ENCODE measurements at regions not wholly inside any gene's neighbourhood (a gene's known extent, or its start where the extent isn't known, plus 50 kb on each side); places are given as distances from the start of the nearest gene placed in this dataset.

GRCh38 chr7:155874010-155874409 is 61.7 kb upstream of the SHH start:
- no peak for TF ChIP-seq CTCF (conservative IDR thresholded peaks at IDR 0.05)
- no peak for TF ChIP-seq ZFX (IDR thresholded peaks at IDR 0.05)
- H3K27ac ChIP-seq, result no peak overlapping the region

GRCh38 chr7:155872678-155873369 is 60.6 kb upstream of the SHH start:
- no peak overlapping the region for H3K27ac ChIP-seq
- no peak for TF ChIP-seq CTCF (conservative IDR thresholded peaks at IDR 0.05)
- no peak for TF ChIP-seq ZFX (IDR thresholded peaks at IDR 0.05)

DNA sequence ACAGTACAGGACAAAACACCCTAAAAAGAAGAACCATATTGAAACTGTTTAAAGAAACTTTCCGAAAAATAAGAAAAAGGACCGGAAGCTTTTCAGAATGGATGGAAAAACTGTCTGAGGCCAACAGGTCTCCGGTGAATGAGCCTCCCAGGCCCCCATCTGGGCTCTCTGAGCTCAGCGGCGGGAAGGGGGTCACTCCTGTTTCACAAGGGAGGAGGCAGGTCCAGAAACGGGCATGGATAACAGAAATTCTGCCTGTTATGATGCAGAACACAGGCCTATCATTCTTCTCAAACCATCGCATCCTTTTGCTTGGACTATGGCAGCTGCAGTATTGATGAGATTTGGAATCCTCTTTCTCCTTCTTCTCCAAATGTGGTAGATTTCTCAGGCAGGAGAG is 58.9 kb upstream of the SHH start:
- TF ChIP-seq CTCF (conservative IDR thresholded peaks at IDR 0.05) (no peak), ZFX (IDR thresholded peaks at IDR 0.05) (no peak)
- H3K27ac ChIP-seq, result no peak overlapping the region

GRCh38 chr7:155870334-155871180 is 58.3 kb upstream of the SHH start:
- H3K27ac ChIP-seq, result no peak overlapping the region
- no peak for TF ChIP-seq CTCF (conservative IDR thresholded peaks at IDR 0.05)
- no peak for TF ChIP-seq ZFX (IDR thresholded peaks at IDR 0.05)

- H3K27ac ChIP-seq, result no peak overlapping the region
- TF ChIP-seq CTCF (conservative IDR thresholded peaks at IDR 0.05) (no peak), ZFX (IDR thresholded peaks at IDR 0.05) (no peak)
Observed at GRCh38 chr7:155869784-155870076, 57.5 kb upstream of the SHH start.

- TF ChIP-seq ZFX (IDR thresholded peaks at IDR 0.05), result no peak
- no peak for TF ChIP-seq CTCF (conservative IDR thresholded peaks at IDR 0.05)
Observed at GRCh38 chr7:155868955-155869783, 56.9 kb upstream of the SHH start.

More at GRCh38 chr7:155868955-155869783, 56.9 kb upstream of the SHH start:
- no peak overlapping the region for H3K27ac ChIP-seq

All from C4-2B (cell line).